ENCODE measurements at regions not wholly inside any gene's neighbourhood (a gene's known extent, or its start where the extent isn't known, plus 50 kb on each side); places are given as distances from the start of the nearest gene placed in this dataset.

- H3K4me3 ChIP-seq (ENCODE audit: low read depth, low read length): no peak overlapping the region
- no peak overlapping the region for H3K27ac ChIP-seq (ENCODE audit: extremely low read depth, low read depth, low read length)
- no peaks in the 10 kb centered on the region for H3K4me1 ChIP-seq (ENCODE audit: control insufficient read depth, insufficient read depth, low read length)
- POLR2A ChIA-PET: no interaction called here
- H3K36me3 ChIP-seq (ENCODE audit: control insufficient read depth in 2 of 2, insufficient read depth in 1 of 2, low read length in 2 of 2): no peaks in the 10 kb centered on the region
- CTCF ChIA-PET: no interaction called here
- H3K9me3 ChIP-seq (ENCODE audit: control insufficient read depth, insufficient read depth, low read depth, low read length): no peaks in the 10 kb centered on the region
- TF ChIP-seq ZNF658 (tag by site-specific recombination; IDR thresholded peaks at IDR 0.05) (no peak), ZNF514 (tag by site-specific recombination; IDR thresholded peaks at IDR 0.05) (no peak), ZNF280C (tag by site-specific recombination; IDR thresholded peaks at IDR 0.05) (no peak), ZNF513 (tag by site-specific recombination; IDR thresholded peaks at IDR 0.05) (no peak), ZNF830 (tag by site-specific recombination; IDR thresholded peaks at IDR 0.05; ENCODE audit: low read depth) (no peak), ZNF76 (tag by site-specific recombination; IDR thresholded peaks at IDR 0.05; ENCODE audit: borderline replicate concordance, low read depth) (no peak), ZBTB20 (tag by site-specific recombination; IDR thresholded peaks at IDR 0.05) (no peak), GFI1B (tag by site-specific recombination; IDR thresholded peaks at IDR 0.05) (no peak), GLI4 (tag by site-specific recombination; IDR thresholded peaks at IDR 0.05) (no peak), ZBTB10 (tag by site-specific recombination; IDR thresholded peaks at IDR 0.05) (no peak), ZNF202 (tag by site-specific recombination; IDR thresholded peaks at IDR 0.05; ENCODE audit: borderline replicate concordance) (no peak), RBAK (tag by site-specific recombination; IDR thresholded peaks at IDR 0.05) (no peak), ZNF433 (tag by site-specific recombination; IDR thresholded peaks at IDR 0.05; ENCODE audit: low read depth) (no peak), ZNF555 (tag by site-specific recombination; conservative IDR thresholded peaks at IDR 0.05) (no peak), ZNF10 (tag by site-specific recombination; IDR thresholded peaks at IDR 0.05) (no peak), ZNF140 (tag by site-specific recombination; IDR thresholded peaks at IDR 0.05) (no peak), ZNF660 (tag by site-specific recombination; IDR thresholded peaks at IDR 0.05) (no peak), ZBTB26 (tag by site-specific recombination; optimal IDR thresholded peaks at IDR 0.05) (no peak), ZNF121 (tag by site-specific recombination; IDR thresholded peaks at IDR 0.05) (no peak), HIC1 (tag by site-specific recombination; IDR thresholded peaks at IDR 0.05) (no peak)
These were observed 442.2 kb downstream of the PABPC4L start for GRCh38 chr4:133759428-133759827.
